ENCODE measurements at regions not wholly inside any gene's neighbourhood (a gene's known extent, or its start where the extent isn't known, plus 50 kb on each side); places are given as distances from the start of the nearest gene placed in this dataset.

DNA sequence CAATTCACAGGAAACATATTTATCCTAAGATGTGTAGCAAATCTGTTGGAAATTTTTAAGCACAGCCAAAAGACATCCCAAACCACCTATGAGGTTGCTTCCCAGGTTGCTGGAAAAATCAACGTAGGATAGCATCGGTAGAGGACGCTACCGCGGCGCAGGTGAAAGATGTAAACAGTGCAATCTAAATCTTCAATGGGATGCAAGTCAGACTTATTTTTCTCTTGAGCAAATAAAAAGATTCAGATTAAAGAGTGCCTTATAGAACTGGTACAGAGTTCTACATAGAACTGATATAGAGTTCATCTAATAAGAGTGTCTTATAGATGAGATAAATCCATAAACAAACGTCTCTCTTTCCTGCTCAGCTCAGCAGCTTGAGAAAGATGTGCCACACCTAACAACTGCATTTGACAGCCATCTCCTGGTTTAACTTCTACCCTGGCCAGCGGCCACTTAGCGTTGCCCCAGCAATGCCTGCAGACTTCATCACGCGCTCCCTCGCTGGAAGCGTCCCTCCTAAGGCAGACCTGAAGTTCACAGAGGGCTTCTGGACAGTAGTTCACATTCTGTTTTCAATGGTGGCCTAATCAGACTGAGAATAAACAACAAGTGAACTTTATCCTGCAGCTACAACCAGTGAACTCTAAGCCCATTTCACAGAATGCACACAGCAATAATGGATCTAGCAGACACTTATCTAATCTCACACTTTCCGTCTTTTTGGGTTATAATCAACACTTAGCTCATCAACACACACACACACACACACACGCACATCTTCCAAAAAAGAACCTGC is 164.5 kb downstream of the TOMM20 start:
- H3K18ac ChIP-seq (ENCODE audit: insufficient read length, low read depth, low read length), result no peak overlapping the region
- no peaks in the 10 kb centered on the region for H3K79me2 ChIP-seq (ENCODE audit: insufficient read depth, low read length)
- peaks cover 17 to 18% of the 10 kb centered on the region in 2 experiments for H3K4me1 Mint-ChIP-seq
- H3K27me3 Mint-ChIP-seq (ENCODE audit: low read depth), result peaks cover 4% of the 10 kb centered on the region; the same call in 1 of the 2 replicates
- no peak overlapping the region for H2BK120ac ChIP-seq (ENCODE audit: low read depth, low read length, poor library complexity, severe bottlenecking)
- H3K27ac Mint-ChIP-seq, result no peak overlapping the region; a peak in 1 of 7 replicates
- no peak overlapping the region for H2BK20ac ChIP-seq (ENCODE audit: low read depth, low read length, poor library complexity, severe bottlenecking)
- no peaks in the 10 kb centered on the region for H3K23me2 ChIP-seq (ENCODE audit: insufficient read length, low read depth, low read length, poor library complexity, severe bottlenecking)
- no peak overlapping the region for H2BK5ac ChIP-seq (ENCODE audit: insufficient read length, low read length)
- H2BK15ac ChIP-seq (ENCODE audit: low read depth, low read length), result no peak overlapping the region
- H3K36me3 Mint-ChIP-seq (ENCODE audit: insufficient read depth in 1 of 3, low read depth in 3 of 3), result no peaks in the 10 kb centered on the region
- H4K5ac ChIP-seq (ENCODE audit: insufficient read length, low read depth, low read length), result no peak overlapping the region
- no peak overlapping the region for H2BK12ac ChIP-seq (ENCODE audit: insufficient read length, low read depth, low read length)
- no peaks in the 10 kb centered on the region for H3K9me3 ChIP-seq (ENCODE audit: control insufficient read depth, low read depth, low read length)
- no peak overlapping the region for H4K91ac ChIP-seq (ENCODE audit: insufficient read length, low read depth, low read length)
- H3K4me1 ChIP-seq (ENCODE audit: insufficient read depth, low read length), result no peaks in the 10 kb centered on the region; the same call in 1 of the 2 replicates
- H3K23ac ChIP-seq (ENCODE audit: insufficient read length, low read depth, low read length), result no peak overlapping the region
- no peak overlapping the region for H3K27ac ChIP-seq (ENCODE audit: insufficient read length, low read depth, low read length)
- no peak overlapping the region for H3K9ac ChIP-seq (ENCODE audit: extremely low read depth, insufficient read length, low read length)
- no peak overlapping the region for H2AK5ac ChIP-seq (ENCODE audit: insufficient read length, low read length)
- no peak overlapping the region for H3K4me3 Mint-ChIP-seq
- H3K56ac ChIP-seq (ENCODE audit: insufficient read length, low read depth, low read length), result no peak overlapping the region
- no peak overlapping the region for H3K14ac ChIP-seq (ENCODE audit: insufficient read depth, low read length)
- H4K8ac ChIP-seq (replicated peaks; ENCODE audit: insufficient read length, low read depth, low read length), result no peak overlapping the region
- no peaks in the 10 kb centered on the region for H3K79me1 ChIP-seq (ENCODE audit: insufficient read depth, low read depth, low read length, poor library complexity, severe bottlenecking)
- H4K20me1 ChIP-seq (ENCODE audit: control insufficient read depth, insufficient read depth, insufficient read length), result no peaks in the 10 kb centered on the region
- TF ChIP-seq, protein P1, sequence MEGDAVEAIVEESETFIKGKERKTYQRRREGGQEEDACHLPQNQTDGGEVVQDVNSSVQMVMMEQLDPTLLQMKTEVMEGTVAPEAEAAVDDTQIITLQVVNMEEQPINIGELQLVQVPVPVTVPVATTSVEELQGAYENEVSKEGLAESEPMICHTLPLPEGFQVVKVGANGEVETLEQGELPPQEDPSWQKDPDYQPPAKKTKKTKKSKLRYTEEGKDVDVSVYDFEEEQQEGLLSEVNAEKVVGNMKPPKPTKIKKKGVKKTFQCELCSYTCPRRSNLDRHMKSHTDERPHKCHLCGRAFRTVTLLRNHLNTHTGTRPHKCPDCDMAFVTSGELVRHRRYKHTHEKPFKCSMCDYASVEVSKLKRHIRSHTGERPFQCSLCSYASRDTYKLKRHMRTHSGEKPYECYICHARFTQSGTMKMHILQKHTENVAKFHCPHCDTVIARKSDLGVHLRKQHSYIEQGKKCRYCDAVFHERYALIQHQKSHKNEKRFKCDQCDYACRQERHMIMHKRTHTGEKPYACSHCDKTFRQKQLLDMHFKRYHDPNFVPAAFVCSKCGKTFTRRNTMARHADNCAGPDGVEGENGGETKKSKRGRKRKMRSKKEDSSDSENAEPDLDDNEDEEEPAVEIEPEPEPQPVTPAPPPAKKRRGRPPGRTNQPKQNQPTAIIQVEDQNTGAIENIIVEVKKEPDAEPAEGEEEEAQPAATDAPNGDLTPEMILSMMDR (conservative IDR thresholded peaks at IDR 0.05), result no peak
- H3K27me3 ChIP-seq (ENCODE audit: insufficient read depth, low read length), result no peaks in the 10 kb centered on the region; the same call in 1 of the 2 replicates
- WGBS (ENCODE audit: extremely low coverage, insufficient read length, low lambda C conversion rate), result no CpG with 5 or more reads among the region's 15 CpGs
- no peaks in the 10 kb centered on the region; a peak in 1 of 5 replicates for H3K9me3 Mint-ChIP-seq
- no peak overlapping the region for H3T11ph ChIP-seq (ENCODE audit: low read length)
- H3K4me2 ChIP-seq (ENCODE audit: insufficient read depth, insufficient read length, low read length), result no peak overlapping the region
- no peak overlapping the region for H3K4ac ChIP-seq (ENCODE audit: low read depth, low read length)
- no peak for DNase-seq
- H2AFZ ChIP-seq (ENCODE audit: low read length), result no peak overlapping the region

Measured in H9 (cell line).